KBM-7 (cell line): ENCODE measurements at regions not wholly inside any gene's neighbourhood (a gene's known extent, or its start where the extent isn't known, plus 50 kb on each side); places are given as distances from the start of the nearest gene placed in this dataset.

Experiments
- DNase-seq: peaks from one replicate; pipeline ENCODE4 v3.0.0-alpha.2; 2015
- in situ Hi-C: fragments of 300-500 bp; cut with MboI; formaldehyde crosslinking; loops from 2 replicates; pipeline ENCODE4 v1.14.3; 2020; ENCODE audit warnings: low sequenced_read_pairs, low pct_unique_long_range_greater_than_20kb, mixed read lengths

- no peak for DNase-seq
- in situ Hi-C loops, result no loop called here
These were observed 200.7 kb downstream of the LURAP1L start for GRCh38 chr9:12975496-12975895.

- in situ Hi-C loops, result no loop called here
- no peak for DNase-seq
These were observed 205.4 kb downstream of the LURAP1L start for GRCh38 chr9:12980085-12980851.

DNA sequence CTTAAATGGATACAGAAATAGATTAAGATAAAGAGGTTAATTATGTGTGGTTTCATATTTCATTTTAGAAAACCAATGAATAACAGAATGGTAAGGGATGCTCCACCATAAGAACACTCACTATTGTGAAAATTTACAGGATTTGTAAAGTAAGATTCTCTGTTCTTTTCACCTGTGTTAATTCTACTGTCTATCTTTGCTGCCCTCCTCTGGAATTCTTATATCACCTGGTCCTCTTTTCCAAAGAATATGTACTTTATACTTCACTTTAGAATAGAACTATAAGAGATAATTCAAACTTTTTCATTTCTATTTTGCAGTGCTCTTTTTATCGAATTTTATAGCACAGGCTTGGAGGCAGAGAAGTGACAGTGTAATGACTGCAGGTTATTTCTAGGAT is 213.4 kb downstream of the LURAP1L start:
- in situ Hi-C loops, result no loop called here
- DNase-seq, result no peak

DNA sequence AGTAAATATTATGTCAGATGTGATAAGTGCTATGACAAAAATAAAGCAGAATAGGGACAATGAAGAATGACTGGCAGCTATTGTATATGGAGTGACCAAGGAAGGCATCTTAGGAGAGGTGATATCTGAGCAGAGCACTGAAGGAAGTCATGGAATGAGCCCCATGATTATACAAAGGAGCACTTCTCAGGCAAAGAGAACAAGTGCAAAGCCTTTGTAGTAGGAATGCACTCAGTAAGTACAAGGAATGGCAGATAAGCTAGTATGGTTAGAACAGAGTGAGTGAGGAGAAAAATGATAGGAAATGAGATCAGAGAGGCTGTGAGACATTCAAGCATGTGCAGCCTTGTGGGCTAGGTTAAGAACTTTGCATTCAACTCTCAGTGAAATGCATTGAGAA is 214.8 kb downstream of the LURAP1L start:
- in situ Hi-C loops, result no loop called here
- no peak for DNase-seq

GRCh38 chr9:12993466-12993865 is 218.6 kb downstream of the LURAP1L start:
- no peak for DNase-seq
- in situ Hi-C loops, result no loop called here

DNA sequence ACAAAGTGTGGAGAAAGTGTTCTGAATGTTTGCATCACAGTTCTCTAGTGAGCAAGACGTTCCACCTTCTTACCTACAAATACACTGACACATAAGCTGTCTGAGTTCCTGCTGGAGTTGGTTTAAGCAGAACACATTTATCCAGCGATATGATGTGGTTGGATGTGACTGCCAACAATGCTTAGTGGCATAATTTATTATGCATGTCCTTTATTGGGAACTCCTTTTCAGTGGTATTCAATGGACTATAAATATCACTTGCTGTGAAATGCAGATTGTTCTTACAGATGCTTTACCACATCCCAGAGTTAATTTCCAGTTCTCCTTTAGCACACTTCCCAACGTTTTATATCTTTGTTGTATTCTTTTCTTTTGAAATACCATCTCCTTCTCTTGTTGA is 222.2 kb downstream of the LURAP1L start:
- no peak for DNase-seq
- in situ Hi-C loops, result no loop called here

- in situ Hi-C loops, result no loop called here
These were observed 227.3 kb downstream of the LURAP1L start for GRCh38 chr9:13001989-13002580.

DNA sequence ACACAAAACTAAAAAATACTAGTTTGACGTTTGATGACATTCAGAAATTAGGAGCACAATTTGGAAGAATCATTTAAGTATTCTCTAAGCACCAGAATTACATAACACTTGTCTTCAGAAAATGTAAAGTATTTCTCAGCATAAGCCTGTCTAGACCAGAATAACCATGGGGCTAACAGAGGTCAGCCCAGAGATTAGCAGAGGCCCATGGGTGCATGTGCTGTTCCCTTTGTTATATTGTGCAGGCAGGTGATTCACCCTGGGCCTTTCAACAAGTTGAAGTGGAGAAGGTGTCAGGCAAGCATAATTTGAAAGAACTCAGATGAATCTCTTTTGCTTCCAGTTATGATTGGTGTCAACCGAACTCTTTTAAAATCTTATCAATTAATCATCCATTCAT is 227.9 kb downstream of the LURAP1L start:
- no peak for DNase-seq
- in situ Hi-C loops, result no loop called here

More at GRCh38 chr9:13001989-13002580, 227.3 kb downstream of the LURAP1L start:
- DNase-seq, result no peak

DNA sequence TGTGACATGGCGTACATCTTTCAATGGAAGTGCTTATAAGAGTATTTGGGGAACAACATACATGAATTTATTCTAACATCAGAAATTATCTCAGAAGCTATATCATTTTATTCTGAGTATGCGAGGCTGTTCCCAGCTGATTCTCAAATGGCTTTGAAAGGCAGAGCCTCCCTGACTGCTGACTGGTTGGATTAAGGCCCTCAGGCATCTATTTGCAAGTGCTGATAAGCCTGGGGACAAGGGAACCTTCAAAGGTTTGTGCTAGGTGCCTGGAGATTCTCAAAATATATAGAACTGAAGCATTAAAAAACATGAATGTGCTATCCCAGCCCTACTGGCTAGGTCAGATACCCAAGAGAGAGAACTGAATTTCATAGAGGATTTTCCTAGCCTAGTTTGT is 235.1 kb downstream of the LURAP1L start:
- in situ Hi-C loops, result no loop called here
- DNase-seq, result no peak

- in situ Hi-C loops, result no loop called here
- DNase-seq, result no peak
These were observed 239.4 kb downstream of the LURAP1L start for GRCh38 chr9:13013991-13014883.

DNA sequence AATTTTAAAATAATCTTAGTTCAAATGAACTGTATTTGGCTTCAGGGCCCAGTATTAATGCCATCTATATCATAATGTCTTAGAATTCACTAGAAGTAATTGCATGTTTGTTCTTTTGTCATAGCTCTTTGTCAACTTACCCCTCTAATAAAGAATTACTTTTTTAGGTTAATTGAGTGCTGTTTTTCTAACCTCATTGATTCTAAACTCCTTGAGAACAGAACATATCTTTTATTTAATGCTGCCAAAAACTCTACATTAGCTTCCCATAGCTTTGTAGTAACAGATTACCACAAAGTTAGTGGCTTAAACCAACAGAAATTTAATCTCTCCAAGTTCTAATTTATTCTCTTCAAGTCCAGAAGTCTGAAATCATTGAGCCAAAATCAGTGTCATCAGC is 242.4 kb downstream of the LURAP1L start:
- no peak for DNase-seq
- in situ Hi-C loops, result no loop called here

- no peak for DNase-seq
These were observed 245.6 kb downstream of the LURAP1L start for GRCh38 chr9:13020146-13021040.

DNA sequence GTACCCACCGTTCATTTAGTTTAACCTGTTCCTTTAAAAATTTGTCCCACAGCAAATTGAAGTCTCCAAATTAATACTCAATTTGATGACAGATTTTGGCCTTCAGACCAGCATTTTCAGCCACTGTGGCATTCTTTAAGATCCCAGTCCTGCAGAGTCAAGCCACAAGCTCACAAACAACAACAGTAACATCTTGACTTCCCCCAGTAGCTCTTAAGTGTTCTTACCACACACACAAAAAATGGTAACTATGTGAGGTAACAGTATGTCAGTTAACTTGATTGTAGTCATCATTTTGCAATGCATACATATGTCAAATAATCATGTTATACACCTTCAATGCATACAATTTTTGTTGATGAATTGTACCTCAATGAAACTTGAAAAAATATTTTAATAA is 247.9 kb downstream of the LURAP1L start:
- no peak for DNase-seq
- in situ Hi-C loops, result no loop called here

More at GRCh38 chr9:13020146-13021040, 245.6 kb downstream of the LURAP1L start:
- in situ Hi-C loops, result no loop called here

DNA sequence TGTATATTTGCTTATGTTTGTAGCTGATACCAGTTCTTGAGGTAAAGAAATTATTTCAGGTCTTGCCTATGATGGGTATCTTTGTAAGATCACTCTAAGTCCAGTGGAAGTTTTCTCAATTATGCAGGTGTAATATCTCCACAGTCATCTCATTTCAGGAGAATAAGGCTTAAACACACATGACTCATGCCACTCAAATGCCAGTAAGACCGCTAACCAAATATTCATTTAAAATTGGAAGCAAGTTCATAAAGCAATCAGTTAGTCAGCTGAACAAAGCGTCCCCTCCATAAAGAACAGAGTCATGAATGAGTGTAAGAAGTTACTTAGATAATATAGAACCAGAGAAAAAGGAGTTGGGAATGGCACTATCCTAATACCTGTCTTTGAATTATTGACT is 248.7 kb downstream of the LURAP1L start:
- no peak for DNase-seq
- in situ Hi-C loops, result no loop called here

GRCh38 chr9:13026956-13027355 is 252.1 kb downstream of the LURAP1L start:
- in situ Hi-C loops, result no loop called here
- DNase-seq, result no peak

- DNase-seq, result no peak
- in situ Hi-C loops, result no loop called here
These were observed 251.6 kb downstream of the MPDZ start for GRCh38 chr9:13027879-13028278.

GRCh38 chr9:13032585-13032984 is 246.9 kb downstream of the MPDZ start:
- in situ Hi-C loops, result no loop called here
- DNase-seq, result no peak

GRCh38 chr9:13033959-13034693 is 245.4 kb downstream of the MPDZ start:
- DNase-seq, result peak; percentile 66
- in situ Hi-C loops, result no loop called here

DNA sequence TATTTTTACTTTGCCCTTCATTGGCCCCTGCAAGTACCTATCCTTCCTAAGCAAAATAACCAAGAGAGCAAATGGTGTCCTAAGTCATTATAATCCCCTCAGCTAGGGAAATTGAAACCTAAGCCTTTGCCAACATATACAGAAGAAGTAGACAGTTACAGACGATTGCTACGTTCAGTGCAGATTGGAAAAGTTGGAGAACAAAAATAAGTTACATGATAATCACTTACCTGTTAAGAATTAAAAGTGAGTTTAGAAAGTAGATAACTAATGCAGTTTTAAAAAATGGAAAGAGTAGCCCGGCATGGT is 244.8 kb downstream of the MPDZ start:
- in situ Hi-C loops, result no loop called here
- no peak for DNase-seq
